IMR-90 (cell line): ENCODE measurements at regions not wholly inside any gene's neighbourhood (a gene's known extent, or its start where the extent isn't known, plus 50 kb on each side); places are given as distances from the start of the nearest gene placed in this dataset.

Experiments
- BHLHE40 ChIP-seq: fragments of 150-350 bp; IDR thresholded peaks from 2 replicates; pipeline ENCODE4 v1.6.1; 2016; ENCODE audit warnings: mild to moderate bottlenecking, low read depth, low read length
- CEBPB ChIP-seq: IDR thresholded peaks from 2 replicates; pipeline ENCODE4 v1.6.1; 2012; ENCODE audit warnings: low read depth, low read length, improper control_type of control experiment
- CTCF ChIP-seq: conservative IDR thresholded peaks from 2 replicates; pipeline ENCODE4 v1.5.1; 2012; ENCODE audit warnings: mild to moderate bottlenecking, low read depth, low read length, improper control_type of control experiment
- ELK1 ChIP-seq: fragments of 150-350 bp; IDR thresholded peaks from 2 replicates; pipeline ENCODE4 v1.6.1; 2016; ENCODE audit warnings: low read depth, mild to moderate bottlenecking, low read length, moderate library complexity, borderline replicate concordance
- MAFK ChIP-seq: IDR thresholded peaks from 2 replicates; pipeline ENCODE4 v1.6.1; 2012; ENCODE audit warnings: low read depth, low read length, improper control_type of control experiment
- MAZ ChIP-seq: IDR thresholded peaks from 2 replicates; pipeline ENCODE4 v1.6.1; 2012; ENCODE audit warnings: low read depth, mild to moderate bottlenecking, low read length, improper control_type of control experiment, moderate library complexity, borderline replicate concordance
- NFE2L2 ChIP-seq: fragments of 150-350 bp; IDR thresholded peaks from 2 replicates; pipeline ENCODE4 v1.6.1; 2016; ENCODE audit warnings: low read depth, mild to moderate bottlenecking, low read length
- POLR2A ChIP-seq: IDR thresholded peaks from 2 replicates; pipeline ENCODE4 v1.6.1; 2012; ENCODE audit warnings: mild to moderate bottlenecking, low read depth, low read length
- RCOR1 ChIP-seq: IDR thresholded peaks from 2 replicates; pipeline ENCODE4 v1.6.1; 2012; ENCODE audit warnings: mild to moderate bottlenecking, low read length, improper control_type of control experiment; ENCODE audit not compliant: insufficient replicate concordance
- USF2 ChIP-seq: fragments of 150-350 bp; IDR thresholded peaks from 2 replicates; pipeline ENCODE4 v1.6.1; 2017; ENCODE audit warnings: mild to moderate bottlenecking, antibody characterized with exemption, low read length, low read depth

GRCh38 chr12:68446384-68446783 lies 114.2 kb upstream of the MDM1 start:
- no peak for TF ChIP-seq CTCF
- TF ChIP-seq POLR2A = no peak
- no peak for TF ChIP-seq RCOR1
- TF ChIP-seq BHLHE40 = no peak
- no peak for TF ChIP-seq CEBPB
- no peak for TF ChIP-seq ELK1
- TF ChIP-seq MAFK = no peak
- TF ChIP-seq MAZ = no peak
- TF ChIP-seq USF2 = no peak
- TF ChIP-seq NFE2L2 = no peak
